ENCODE measurements at regions not wholly inside any gene's neighbourhood (a gene's known extent, or its start where the extent isn't known, plus 50 kb on each side); places are given as distances from the start of the nearest gene placed in this dataset.
"Not testable (repeated sequence)": the region's sequence is repeated elsewhere in the genome, so short reads cannot be mapped to it uniquely, and the experiment has no call there.

GRCh38 chr5:89308606-89309040 is 425.6 kb upstream of the MEF2C start:
- Histone ChIP-seq H3K4me3 (no peak overlapping the region), H3K4me1 (peaks cover 6% of the 10 kb centered on the region), H3K36me3 (no peaks in the 10 kb centered on the region), H3K27ac (no peak overlapping the region), H3K27me3 (no peaks in the 10 kb centered on the region), H3K9me3 (no peaks in the 10 kb centered on the region)
- TF ChIP-seq POLR2AphosphoS5 (IDR thresholded peaks at IDR 0.05) (no peak), EP300 (IDR thresholded peaks at IDR 0.05) (no peak), CTCF (IDR thresholded peaks at IDR 0.05) (no peak), POLR2A (IDR thresholded peaks at IDR 0.05) (no peak)
- no peak for DNase-seq (ENCODE audit: low spot score in 2 of 2)
- WGBS: 82% methylated on average over 4 of the region's 4 CpGs

DNA sequence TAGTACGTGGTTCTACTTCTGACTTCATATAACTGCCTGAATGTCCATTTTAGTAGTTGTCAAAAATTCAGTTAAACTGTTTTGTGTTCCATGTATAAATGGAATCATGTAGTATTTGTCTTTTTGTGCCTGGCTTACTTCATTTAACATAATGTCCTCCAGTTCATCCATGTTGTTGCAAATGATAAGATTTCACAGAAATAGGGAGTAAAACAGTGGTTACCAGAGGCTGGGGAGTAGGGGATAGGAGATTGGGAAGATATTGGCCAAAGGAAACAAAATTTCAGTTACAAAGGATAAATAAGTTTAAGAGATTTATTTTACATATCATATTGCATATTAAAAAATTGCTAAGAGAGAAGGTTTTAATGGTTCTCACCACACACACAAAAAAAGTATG is 425.0 kb upstream of the MEF2C start:
- no peak overlapping the region for H3K27ac ChIP-seq
- peaks cover under 1% of the 10 kb centered on the region for H3K4me1 ChIP-seq
- TF ChIP-seq CTCF (IDR thresholded peaks at IDR 0.05): no peak
- TF ChIP-seq POLR2AphosphoS5 (IDR thresholded peaks at IDR 0.05): no peak
- TF ChIP-seq POLR2A (IDR thresholded peaks at IDR 0.05): no peak
- TF ChIP-seq EP300 (IDR thresholded peaks at IDR 0.05): no peak
- no peaks in the 10 kb centered on the region for H3K36me3 ChIP-seq
- no peak for DNase-seq (ENCODE audit: low spot score in 2 of 2)
- no peaks in the 10 kb centered on the region for H3K27me3 ChIP-seq
- no peaks in the 10 kb centered on the region for H3K9me3 ChIP-seq
- no peak overlapping the region for H3K4me3 ChIP-seq
- WGBS: 94% methylated on average over 1 of the region's 1 CpG

- WGBS: 100% methylated on average over 2 of the region's 2 CpGs
- H3K9me3 ChIP-seq; H3K36me3 ChIP-seq; H3K4me3 ChIP-seq; DNase-seq (ENCODE audit: low spot score in 2 of 2); H3K27me3 ChIP-seq; H3K4me1 ChIP-seq; H3K27ac ChIP-seq: not testable (repeated sequence)
These were observed 424.2 kb upstream of the MEF2C start for GRCh38 chr5:89307141-89307540.

DNA sequence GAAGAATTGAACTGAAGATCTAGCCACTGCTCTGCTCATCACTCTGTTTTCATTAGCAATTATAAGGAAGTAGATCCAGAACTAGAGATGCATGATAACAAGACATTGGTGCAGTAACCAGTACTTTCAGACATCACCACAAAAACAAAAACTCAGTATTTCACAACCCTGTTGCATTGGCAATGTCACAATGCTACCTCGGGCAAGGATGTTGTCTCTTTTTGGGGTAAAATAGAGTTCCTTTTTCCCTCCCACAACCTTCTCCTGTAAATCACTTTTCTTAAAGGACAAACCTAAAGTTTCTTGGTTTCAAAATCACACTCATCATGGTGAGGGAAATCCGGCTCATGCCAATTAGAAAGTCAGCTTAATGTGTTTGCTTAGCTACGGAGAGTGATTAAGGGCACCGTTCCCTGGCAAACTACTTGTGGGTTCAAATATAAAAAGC is 420.1 kb upstream of the MEF2C start:
- WGBS: 66% methylated on average over 4 of the region's 4 CpGs
- no peaks in the 10 kb centered on the region for H3K9me3 ChIP-seq
- H3K36me3 ChIP-seq: no peaks in the 10 kb centered on the region
- no peaks in the 10 kb centered on the region for H3K4me1 ChIP-seq
- H3K27me3 ChIP-seq: no peaks in the 10 kb centered on the region
- H3K27ac ChIP-seq: no peak overlapping the region
- no peak for DNase-seq (ENCODE audit: low spot score in 2 of 2)
- TF ChIP-seq EP300 (IDR thresholded peaks at IDR 0.05) (no peak), CTCF (IDR thresholded peaks at IDR 0.05) (no peak), POLR2AphosphoS5 (IDR thresholded peaks at IDR 0.05) (no peak), POLR2A (IDR thresholded peaks at IDR 0.05) (no peak)
- no peak overlapping the region for H3K4me3 ChIP-seq

DNA sequence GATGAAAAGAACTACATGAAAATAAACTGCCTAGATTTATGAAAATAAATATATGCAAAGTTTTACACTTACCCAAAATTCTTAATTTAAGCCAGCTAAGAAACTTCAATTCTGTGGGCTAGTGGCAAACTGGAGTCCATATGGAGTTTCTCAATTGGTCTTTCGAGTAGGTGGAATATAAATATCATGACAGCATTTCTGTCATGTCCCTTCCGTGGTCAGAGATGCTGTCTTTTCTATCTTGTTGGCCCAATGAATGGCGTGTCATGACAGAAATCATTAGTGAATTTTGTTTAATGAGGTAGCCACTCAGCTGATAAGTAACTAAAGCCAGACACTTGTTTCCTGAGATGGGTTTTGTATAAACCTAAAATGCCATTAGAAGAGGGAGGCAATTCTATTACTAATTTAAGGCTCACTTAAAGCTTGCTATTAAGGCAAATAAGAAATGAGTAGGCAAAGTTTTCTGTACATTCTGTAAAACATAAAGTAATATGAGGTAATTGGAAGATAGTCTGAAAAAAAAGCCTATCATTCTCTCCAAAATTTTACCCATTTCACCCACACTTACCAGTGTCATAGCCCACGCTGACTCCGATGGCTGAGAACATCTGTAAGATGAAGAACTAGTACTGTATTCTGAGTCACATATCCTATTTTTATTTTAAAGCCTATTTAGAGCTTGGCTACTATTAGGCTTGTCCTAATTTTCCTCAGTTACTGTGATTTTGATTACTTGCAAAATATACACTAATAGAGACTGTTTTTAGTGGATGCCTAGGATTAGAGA is 419.3 kb upstream of the MEF2C start:
- H3K27me3 ChIP-seq: no peaks in the 10 kb centered on the region
- no peak for DNase-seq (ENCODE audit: low spot score in 2 of 2)
- H3K4me1 ChIP-seq: no peaks in the 10 kb centered on the region
- H3K36me3 ChIP-seq: no peaks in the 10 kb centered on the region
- no peak overlapping the region for H3K4me3 ChIP-seq
- TF ChIP-seq CTCF (IDR thresholded peaks at IDR 0.05) (no peak), POLR2A (IDR thresholded peaks at IDR 0.05) (no peak)
- H3K9me3 ChIP-seq: no peaks in the 10 kb centered on the region
- WGBS: 91% methylated on average over 5 of the region's 5 CpGs
- H3K27ac ChIP-seq: no peak overlapping the region
